Renal pelvis (tissue), 1 donor: ENCODE measurements at regions not wholly inside any gene's neighbourhood (a gene's known extent, or its start where the extent isn't known, plus 50 kb on each side); places are given as distances from the start of the nearest gene placed in this dataset.
"Not testable (repeated sequence)": the region's sequence is repeated elsewhere in the genome, so short reads cannot be mapped to it uniquely, and the experiment has no call there.

Experiments used
- DNase-seq: peaks from one replicate; pipeline ENCODE4 v3.0.0-alpha.2; 2013

- DNase-seq = no peak
Measured at GRCh38 chr12:92272061-92272964, 126.7 kb upstream of the BTG1 start.

GRCh38 chr12:92271341-92271740 lies 125.7 kb upstream of the BTG1 start:
- no peak for DNase-seq

GRCh38 chr12:92270521-92270920 lies 124.9 kb upstream of the BTG1 start:
- no peak for DNase-seq

GRCh38 chr12:92268946-92269345 lies 123.3 kb upstream of the BTG1 start:
- DNase-seq = no peak

GRCh38 chr12:92261692-92262091 lies 116.0 kb upstream of the BTG1 start:
- no peak for DNase-seq

- no peak for DNase-seq
Measured at GRCh38 chr12:92261071-92261470, 115.4 kb upstream of the BTG1 start.

GRCh38 chr12:92259696-92260251 lies 114.1 kb upstream of the BTG1 start:
- DNase-seq = no peak

GRCh38 chr12:92259291-92259690 lies 113.6 kb upstream of the BTG1 start:
- DNase-seq = no peak

- no peak for DNase-seq
Measured at GRCh38 chr12:92257261-92257660, 111.6 kb upstream of the BTG1 start.

- DNase-seq = no peak
Measured at GRCh38 chr12:92255741-92256140, 110.1 kb upstream of the BTG1 start.

GRCh38 chr12:92253301-92253700 lies 107.7 kb upstream of the BTG1 start:
- no peak for DNase-seq

- no peak for DNase-seq
Measured at GRCh38 chr12:92248977-92249376, 103.3 kb upstream of the BTG1 start.

- DNase-seq = no peak
Measured at GRCh38 chr12:92244036-92244435, 98.4 kb upstream of the BTG1 start.

GRCh38 chr12:92242907-92243306 lies 97.3 kb upstream of the BTG1 start:
- no peak for DNase-seq

- DNase-seq = no peak
Measured at GRCh38 chr12:92237762-92238523, 92.3 kb upstream of the BTG1 start.

- no peak for DNase-seq
Measured at GRCh38 chr12:92237262-92237661, 91.6 kb upstream of the BTG1 start.

GRCh38 chr12:92235703-92236472 lies 90.2 kb upstream of the BTG1 start:
- DNase-seq = no peak

GRCh38 chr12:92234533-92234932 lies 88.9 kb upstream of the BTG1 start:
- DNase-seq = no peak

GRCh38 chr12:92233346-92234015 lies 87.8 kb upstream of the BTG1 start:
- no peak for DNase-seq

GRCh38 chr12:92232371-92232932 lies 86.8 kb upstream of the BTG1 start:
- not testable (repeated sequence) for DNase-seq

- not testable (repeated sequence) for DNase-seq
Measured at GRCh38 chr12:92231945-92232344, 86.3 kb upstream of the BTG1 start.
